Mesendoderm (in vitro differentiated cells): ENCODE measurements at regions not wholly inside any gene's neighbourhood (a gene's known extent, or its start where the extent isn't known, plus 50 kb on each side); places are given as distances from the start of the nearest gene placed in this dataset.
"Not testable (repeated sequence)": the region's sequence is repeated elsewhere in the genome, so short reads cannot be mapped to it uniquely, and the experiment has no call there.

Source experiments
- DNase-seq: peaks from one replicate; pipeline ENCODE4 v3.0.0; 2013
- H2AK5ac ChIP-seq: 2 replicates; pipeline ENCODE4 v1.6.1; 2013; ENCODE audit warnings: low read length, inconsistent platforms
- H2BK120ac ChIP-seq: 2 replicates; pipeline ENCODE4 v1.6.1; 2013; ENCODE audit warnings: low read depth, mild to moderate bottlenecking, low read length, moderate library complexity, mixed read lengths
- H2BK15ac ChIP-seq: replicated peaks from 2 replicates; pipeline ENCODE4 v1.6.1; 2013; ENCODE audit warnings: low read depth, mild to moderate bottlenecking, moderate library complexity
- H2BK5ac ChIP-seq: 2 replicates; pipeline ENCODE4 v1.6.1; 2013; ENCODE audit warnings: low read length, inconsistent platforms
- H3K18ac ChIP-seq: 2 replicates; pipeline ENCODE4 v1.6.1; 2013; ENCODE audit warnings: mild to moderate bottlenecking, low read length, mixed read lengths
- H3K23ac ChIP-seq: one replicate; pipeline ENCODE4 v1.6.1; 2013; ENCODE audit warnings: low read length
- H3K27ac ChIP-seq: 2 replicates; pipeline ENCODE4 v1.5.1; 2013; ENCODE audit warnings: low read depth, mild to moderate bottlenecking, inconsistent platforms, low read length, moderate library complexity
- H3K27me3 ChIP-seq: 2 replicates; pipeline ENCODE4 v1.6.1; 2013; ENCODE audit warnings: low read length, control low read depth, mild to moderate bottlenecking, inconsistent platforms; ENCODE audit not compliant: insufficient read depth, poor library complexity
- H3K36me3 ChIP-seq: 2 replicates; pipeline ENCODE4 v1.6.1; 2013; ENCODE audit warnings: low read length, inconsistent platforms; ENCODE audit not compliant: control insufficient read depth, insufficient read depth
- H3K4ac ChIP-seq: one replicate; pipeline ENCODE4 v1.6.1; 2013; ENCODE audit warnings: low read depth, mild to moderate bottlenecking, low read length, moderate library complexity
- H3K4me1 ChIP-seq: 2 replicates; pipeline ENCODE4 v1.6.1; 2013; ENCODE audit warnings: low read depth, low read length, inconsistent platforms; ENCODE audit not compliant: control insufficient read depth
- H3K4me2 ChIP-seq: 2 replicates; pipeline ENCODE4 v1.6.1; 2013; ENCODE audit warnings: low read length
- H3K4me3 ChIP-seq: 2 replicates; pipeline ENCODE4 v1.5.1; 2013; ENCODE audit warnings: mild to moderate bottlenecking, low read length
- H3K56ac ChIP-seq: one replicate; pipeline ENCODE4 v1.6.1; 2013; ENCODE audit warnings: low read length
- H3K79me1 ChIP-seq: 2 replicates; pipeline ENCODE4 v1.6.1; 2013; ENCODE audit warnings: low read length, inconsistent platforms
- H3K79me2 ChIP-seq: 2 replicates; pipeline ENCODE4 v1.6.1; 2013; ENCODE audit warnings: mild to moderate bottlenecking, low read length; ENCODE audit not compliant: control insufficient read depth, insufficient read depth
- H3K9ac ChIP-seq: 2 replicates; pipeline ENCODE4 v1.6.1; 2013; ENCODE audit warnings: low read length, inconsistent platforms
- H4K5ac ChIP-seq: one replicate; pipeline ENCODE4 v1.6.1; 2013; ENCODE audit warnings: low read length
- H4K8ac ChIP-seq: one replicate; pipeline ENCODE4 v1.6.1; 2013; ENCODE audit warnings: low read depth, mild to moderate bottlenecking, control low read depth, low read length, moderate library complexity
- WGBS: extraction: QIAGEN DNeasy Blood & Tissue Kit; methylation state at CpG from one replicate; pipeline ENCODE4 v1.1.7; 2013; ENCODE audit warnings: low lambda C conversion rate, missing lambda C conversion rate; ENCODE audit not compliant: insufficient coverage; ENCODE audit errors: extremely low coverage; 5-methylcytosine and 5-hydroxymethylcytosine counted together

- no peak overlapping the region for H3K23ac ChIP-seq
- H3K4me3 ChIP-seq = no peak overlapping the region
- no peak overlapping the region for H3K4ac ChIP-seq
- H3K79me2 ChIP-seq = no peaks in the 10 kb centered on the region
- H3K79me1 ChIP-seq = no peaks in the 10 kb centered on the region
- no peak overlapping the region for H2BK5ac ChIP-seq
- H2AK5ac ChIP-seq = no peak overlapping the region
- no peak overlapping the region for H2BK15ac ChIP-seq
- no peak overlapping the region for H3K27ac ChIP-seq
- no peak overlapping the region for H4K5ac ChIP-seq
- no CpG with 5 or more reads among the region's 13 CpGs for WGBS
- H3K4me2 ChIP-seq = no peak overlapping the region
- no peak overlapping the region for H3K18ac ChIP-seq
- no peaks in the 10 kb centered on the region for H3K4me1 ChIP-seq
- H3K56ac ChIP-seq = no peak overlapping the region
- no peak overlapping the region for H4K8ac ChIP-seq
- H3K36me3 ChIP-seq = no peaks in the 10 kb centered on the region
- H3K9ac ChIP-seq = no peak overlapping the region
- DNase-seq = peak; percentile 76
- no peaks in the 10 kb centered on the region for H3K27me3 ChIP-seq
- H2BK120ac ChIP-seq = no peak overlapping the region
Measured at GRCh38 chr12:11486623-11487444, 91.5 kb upstream of the PRB2 start.

GRCh38 chr12:11496157-11496851 is 100.9 kb upstream of the PRB2 start:
- Histone ChIP-seq H3K18ac (no peak overlapping the region), H3K79me2 (no peaks in the 10 kb centered on the region), H4K8ac (no peak overlapping the region), H3K4ac (no peak overlapping the region), H3K27ac (no peak overlapping the region), H2BK120ac (no peak overlapping the region), H2BK5ac (no peak overlapping the region), H3K4me1 (no peaks in the 10 kb centered on the region), H3K9ac (no peak overlapping the region), H3K56ac (no peak overlapping the region), H4K5ac (no peak overlapping the region), H3K4me3 (no peak overlapping the region), H3K23ac (no peak overlapping the region), H3K27me3 (no peaks in the 10 kb centered on the region), H2AK5ac (no peak overlapping the region), H3K79me1 (no peaks in the 10 kb centered on the region), H3K36me3 (no peaks in the 10 kb centered on the region), H3K4me2 (no peak overlapping the region), H2BK15ac (no peak overlapping the region)
- WGBS = no CpG with 5 or more reads among the region's 3 CpGs
- peak; percentile 37 for DNase-seq

- no peak overlapping the region for H3K4me2 ChIP-seq
- DNase-seq = no peak
- no peak overlapping the region for H3K27ac ChIP-seq
- H3K79me2 ChIP-seq = no peaks in the 10 kb centered on the region
- no peak overlapping the region for H3K9ac ChIP-seq
- H4K5ac ChIP-seq = no peak overlapping the region
- H4K8ac ChIP-seq = no peak overlapping the region
- no peaks in the 10 kb centered on the region for H3K79me1 ChIP-seq
- H2AK5ac ChIP-seq = no peak overlapping the region
- H3K27me3 ChIP-seq = no peaks in the 10 kb centered on the region
- H3K4me1 ChIP-seq = no peaks in the 10 kb centered on the region
- H2BK120ac ChIP-seq = no peak overlapping the region
- H3K23ac ChIP-seq = no peak overlapping the region
- H3K56ac ChIP-seq = no peak overlapping the region
- no peak overlapping the region for H2BK5ac ChIP-seq
- no peaks in the 10 kb centered on the region for H3K36me3 ChIP-seq
- H3K4me3 ChIP-seq = no peak overlapping the region
- no peak overlapping the region for H3K18ac ChIP-seq
- H2BK15ac ChIP-seq = no peak overlapping the region
- H3K4ac ChIP-seq = no peak overlapping the region
- no CpG with 5 or more reads among the region's 7 CpGs for WGBS
Measured at GRCh38 chr12:11497438-11497837, 102.1 kb upstream of the PRB2 start.

- Histone ChIP-seq H3K56ac (no peak overlapping the region), H3K36me3 (no peaks in the 10 kb centered on the region), H3K23ac (no peak overlapping the region), H2BK15ac (no peak overlapping the region), H3K4me2 (no peak overlapping the region), H2AK5ac (no peak overlapping the region), H3K4me1 (no peaks in the 10 kb centered on the region), H3K27me3 (no peaks in the 10 kb centered on the region), H3K4ac (no peak overlapping the region), H3K9ac (no peak overlapping the region), H3K27ac (no peak overlapping the region), H4K8ac (no peak overlapping the region), H3K79me1 (no peaks in the 10 kb centered on the region), H3K4me3 (no peak overlapping the region), H2BK120ac (no peak overlapping the region), H4K5ac (no peak overlapping the region), H3K18ac (no peak overlapping the region), H2BK5ac (no peak overlapping the region), H3K79me2 (no peaks in the 10 kb centered on the region)
- DNase-seq = no peak
- WGBS = no CpG with 5 or more reads among the region's 4 CpGs
Measured at GRCh38 chr12:11497995-11498394, 102.6 kb upstream of the PRB2 start.

GRCh38 chr12:11498574-11498973 is 103.2 kb upstream of the PRB2 start:
- H4K5ac ChIP-seq, H3K23ac ChIP-seq, H3K27ac ChIP-seq, H3K27me3 ChIP-seq, H3K4ac ChIP-seq, H3K79me2 ChIP-seq, H2AK5ac ChIP-seq, H3K4me3 ChIP-seq, H4K8ac ChIP-seq, H2BK120ac ChIP-seq, H2BK5ac ChIP-seq, H3K56ac ChIP-seq, H3K36me3 ChIP-seq, H3K4me2 ChIP-seq, H3K79me1 ChIP-seq, DNase-seq, H2BK15ac ChIP-seq, H3K9ac ChIP-seq, H3K18ac ChIP-seq, H3K4me1 ChIP-seq: not testable (repeated sequence)
- no CpG with 5 or more reads among the region's 3 CpGs for WGBS
